BJ (cell line): ENCODE measurements at regions not wholly inside any gene's neighbourhood (a gene's known extent, or its start where the extent isn't known, plus 50 kb on each side); places are given as distances from the start of the nearest gene placed in this dataset.

Experiments used
- CTCF ChIA-PET: fragments of 350-600 bp; formaldehyde crosslinking; extraction: SDS; loops from one replicate; lab custom pipeline; 2021; ENCODE audit warnings: antibody characterized with exemption, inconsistent platforms; lab: Yijun Ruan, JAX
- POLR2A ChIA-PET: fragments of 300-600 bp; sonication (Branson Sonifier 250); formaldehyde crosslinking; extraction: SDS; loops from one replicate; lab custom pipeline; 2021; ENCODE audit warnings: antibody characterized with exemption; lab: Charles Lee
- DNase-seq: peaks from one replicate; pipeline ENCODE4 v3.0.0-alpha.2; 2011; ENCODE audit warnings: low read depth
- H3K27me3 ChIP-seq: 2 replicates; pipeline ENCODE4 v1.6.0; 2011; ENCODE audit warnings: low read length; ENCODE audit not compliant: control insufficient read depth, insufficient read depth
- H3K36me3 ChIP-seq: 2 replicates; pipeline ENCODE4 v1.5.1; 2011; ENCODE audit warnings: low read length; ENCODE audit not compliant: control insufficient read depth, insufficient read depth
- H3K4me3 ChIP-seq: 2 replicates; pipeline ENCODE4 v1.5.1; 2011; ENCODE audit warnings: low read depth, mild to moderate bottlenecking, control low read depth, low read length
- CTCF ChIP-seq: IDR thresholded peaks from 2 replicates; pipeline ENCODE4 v1.5.1; 2011; ENCODE audit warnings: low read depth, mild to moderate bottlenecking, control low read depth, inconsistent platforms, low read length, moderate library complexity; ENCODE audit not compliant: insufficient read depth

DNA sequence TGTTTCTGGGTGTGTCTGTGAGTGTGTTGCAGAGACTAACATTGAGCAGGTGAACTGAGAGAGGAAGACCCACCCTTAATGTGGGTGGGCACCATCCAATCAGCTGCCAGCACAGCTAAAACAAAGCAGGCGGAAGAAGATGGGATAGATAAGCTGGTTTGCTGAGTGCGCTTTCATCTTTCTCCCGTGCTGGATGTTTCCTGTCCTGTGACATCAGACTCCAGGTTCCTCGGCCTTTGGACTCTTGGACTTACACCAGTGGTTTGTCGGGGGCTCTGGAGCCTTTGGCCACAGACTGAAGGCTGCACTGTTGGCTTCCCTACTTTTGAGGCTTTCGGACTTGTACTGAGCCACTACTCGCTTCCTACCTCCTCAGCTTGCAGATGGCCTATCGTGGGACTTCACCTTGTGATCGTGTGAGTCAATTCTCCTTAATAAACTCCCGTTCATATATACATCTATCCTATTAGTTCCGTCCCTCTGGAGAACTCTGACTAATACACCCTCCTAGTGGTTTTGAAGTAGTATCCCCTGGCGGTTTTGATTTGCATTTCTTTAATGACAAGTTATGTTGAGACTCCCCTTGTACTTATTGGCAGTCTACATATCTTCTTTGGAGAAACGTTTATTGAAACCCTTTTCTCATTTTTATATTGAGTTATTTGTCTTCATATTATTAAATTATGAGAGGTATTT, 546.6 kb upstream of the TMPRSS15 start:
- no peaks in the 10 kb centered on the region for H3K36me3 ChIP-seq
- no peaks in the 10 kb centered on the region for H3K27me3 ChIP-seq
- no peak overlapping the region for H3K4me3 ChIP-seq
- CTCF ChIA-PET, result no interaction called here
- POLR2A ChIA-PET, result no interaction called here
- DNase-seq, result no peak
- TF ChIP-seq CTCF, result no peak

DNA sequence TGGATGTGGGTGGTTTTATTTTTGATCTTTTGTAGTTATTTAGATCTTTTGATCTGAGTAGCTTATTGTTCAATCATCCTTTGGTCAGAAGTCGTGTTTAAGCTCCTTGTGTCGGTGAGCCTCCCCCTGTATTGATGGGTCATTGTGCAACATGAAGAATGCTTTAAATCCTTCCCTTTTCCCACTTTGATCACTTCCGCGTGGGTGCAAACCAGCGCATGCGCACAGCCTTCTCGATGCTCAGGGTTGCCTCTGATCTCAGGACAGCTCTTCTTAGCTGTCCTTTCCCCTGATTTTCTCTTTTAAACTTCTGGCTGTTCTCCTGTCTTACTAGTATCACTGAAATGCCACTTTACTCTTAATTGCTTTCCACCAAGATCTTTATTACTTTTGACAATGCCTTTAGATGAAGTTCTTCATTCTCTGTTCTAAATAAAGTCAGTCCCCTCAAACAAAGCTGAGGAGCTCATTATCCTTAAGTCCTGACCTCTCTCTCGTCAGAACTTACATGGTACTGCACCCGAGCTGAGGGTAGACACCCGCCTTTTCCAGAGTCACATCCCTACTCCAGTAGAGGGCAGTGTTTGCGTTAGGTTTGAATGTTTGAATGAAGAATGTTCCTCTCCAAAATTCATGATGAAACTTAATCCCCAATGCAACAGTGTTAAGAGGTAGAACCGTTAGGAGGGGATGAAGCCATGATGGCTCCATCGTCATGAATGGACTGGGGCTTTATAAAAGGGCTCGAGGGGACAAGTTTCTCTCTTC, 547.9 kb upstream of the TMPRSS15 start:
- no peak overlapping the region for H3K4me3 ChIP-seq
- POLR2A ChIA-PET, result no interaction called here

GRCh38 chr21:18954441-18954844, 550.9 kb upstream of the TMPRSS15 start:
- Histone ChIP-seq H3K4me3 (no peak overlapping the region), H3K27me3 (no peaks in the 10 kb centered on the region), H3K36me3 (no peaks in the 10 kb centered on the region)
- no peak for TF ChIP-seq CTCF
- ChIA-PET CTCF (no interaction called here), POLR2A (no interaction called here)
- no peak for DNase-seq

More for the DNA sequence above, 547.9 kb upstream of the TMPRSS15 start:
- TF ChIP-seq CTCF, result no peak
- H3K36me3 ChIP-seq, result no peaks in the 10 kb centered on the region
- CTCF ChIA-PET, result interaction anchor here (0.5 kb wide), 1 partner anchor 1793 kb away, joined by 3 read pairs; no protein-coding TSS in a partner anchor
- H3K27me3 ChIP-seq, result no peaks in the 10 kb centered on the region
- DNase-seq, result no peak

GRCh38 chr21:18959817-18960216, 556.2 kb upstream of the TMPRSS15 start:
- Histone ChIP-seq H3K27me3 (no peaks in the 10 kb centered on the region), H3K4me3 (no peak overlapping the region), H3K36me3 (no peaks in the 10 kb centered on the region)
- ChIA-PET CTCF (interaction anchor here (0.8 kb wide), 1 partner anchor 1904 kb away, joined by 3 read pairs; no protein-coding TSS in a partner anchor), POLR2A (no interaction called here)
- no peak for DNase-seq
- no peak for TF ChIP-seq CTCF

- ChIA-PET CTCF (interaction anchor here (0.8 kb wide), 1 partner anchor 1903 kb away, joined by 3 read pairs; no protein-coding TSS in a partner anchor), POLR2A (no interaction called here)
- Histone ChIP-seq H3K27me3 (no peaks in the 10 kb centered on the region), H3K4me3 (no peak overlapping the region), H3K36me3 (no peaks in the 10 kb centered on the region)
- DNase-seq, result no peak
- TF ChIP-seq CTCF, result no peak
Measured at GRCh38 chr21:18960306-18960705, 556.7 kb upstream of the TMPRSS15 start.
